ENCODE measurements at regions not wholly inside any gene's neighbourhood (a gene's known extent, or its start where the extent isn't known, plus 50 kb on each side); places are given as distances from the start of the nearest gene placed in this dataset.

- POLR2A ChIA-PET = no interaction called here
- intact Hi-C loops (cut with micrococcal nuclease; ENCODE audit: unreplicated experiment) = no loop called here
- H3K4me3 ChIP-seq (ENCODE audit: low read depth in 2 of 2, low read length in 2 of 2) = no peak overlapping the region
- no peaks in the 10 kb centered on the region for H3K27me3 ChIP-seq (ENCODE audit: control insufficient read depth, insufficient read depth, low read length)
- DNase-seq (ENCODE audit: low read depth, low spot score) (no peak), ATAC-seq (no peak)
- CTCF ChIA-PET = interaction anchor here (0.6 kb wide), 1 partner anchor 1157 kb away, joined by 4 read pairs; no protein-coding TSS in a partner anchor
- no peak for TF ChIP-seq POLR2AphosphoS5 (IDR thresholded peaks at IDR 0.05; ENCODE audit: low read depth, low read length)
- TF ChIP-seq REST (IDR thresholded peaks at IDR 0.05; ENCODE audit: insufficient read depth in 1 of 2, low read depth in 2 of 2, low read length in 1 of 2) = no peak
- TF ChIP-seq TCF7L2 (IDR thresholded peaks at IDR 0.05; ENCODE audit: low read depth, low read length) = no peak
- no peak for TF ChIP-seq SIN3A (IDR thresholded peaks at IDR 0.05; ENCODE audit: borderline replicate concordance, insufficient read depth, low read depth, low read length)
- no peak for TF ChIP-seq CTCF (IDR thresholded peaks at IDR 0.05)
- no peaks in the 10 kb centered on the region for H3K36me3 ChIP-seq (ENCODE audit: control insufficient read depth, insufficient read depth, low read length)
- H3K27ac ChIP-seq (ENCODE audit: low read length) = no peak overlapping the region
- no peaks in the 10 kb centered on the region for H3K9me3 ChIP-seq (ENCODE audit: control insufficient read depth, insufficient read depth, low read depth, low read length)
- BruUV-seq (replicated peaks) = no TSS peak
- no peaks in the 10 kb centered on the region for H3K4me1 ChIP-seq (ENCODE audit: control insufficient read depth, insufficient read depth, low read length)
- in situ Hi-C loops (cut with HindIII; ENCODE audit: low pct_unique_long_range_greater_than_20kb, low sequenced_read_pairs) = no loop called here
These were observed 198.5 kb downstream of the BLID start for GRCh38 chr11:121917482-121917881.

GRCh38 chr11:121914508-121915059, 201.4 kb downstream of the BLID start:
- H3K4me3 ChIP-seq (ENCODE audit: low read depth in 2 of 2, low read length in 2 of 2) = no peak overlapping the region
- no peaks in the 10 kb centered on the region for H3K9me3 ChIP-seq (ENCODE audit: control insufficient read depth, insufficient read depth, low read depth, low read length)
- H3K36me3 ChIP-seq (ENCODE audit: control insufficient read depth, insufficient read depth, low read length) = no peaks in the 10 kb centered on the region
- TF ChIP-seq POLR2AphosphoS5 (IDR thresholded peaks at IDR 0.05; ENCODE audit: low read depth, low read length) = no peak
- TF ChIP-seq TCF7L2 (IDR thresholded peaks at IDR 0.05; ENCODE audit: low read depth, low read length) = no peak
- TF ChIP-seq CTCF (IDR thresholded peaks at IDR 0.05) = no peak
- TF ChIP-seq REST (IDR thresholded peaks at IDR 0.05; ENCODE audit: insufficient read depth in 1 of 2, low read depth in 2 of 2, low read length in 1 of 2) = no peak
- no peak for TF ChIP-seq SIN3A (IDR thresholded peaks at IDR 0.05; ENCODE audit: borderline replicate concordance, insufficient read depth, low read depth, low read length)
- no peaks in the 10 kb centered on the region for H3K4me1 ChIP-seq (ENCODE audit: control insufficient read depth, insufficient read depth, low read length)
- in situ Hi-C loops (cut with HindIII; ENCODE audit: low pct_unique_long_range_greater_than_20kb, low sequenced_read_pairs) (no loop called here), intact Hi-C loops (cut with micrococcal nuclease; ENCODE audit: unreplicated experiment) (no loop called here)
- no peaks in the 10 kb centered on the region; the same call in 1 of the 2 replicates for H3K27me3 ChIP-seq (ENCODE audit: control insufficient read depth, insufficient read depth, low read length)
- no peak overlapping the region for H3K27ac ChIP-seq (ENCODE audit: low read length)
- ChIA-PET POLR2A (no interaction called here), CTCF (no interaction called here)
- DNase-seq (ENCODE audit: low read depth, low spot score) (no peak), ATAC-seq (no peak)
- no TSS peak for BruUV-seq (replicated peaks)

All from Panc1 (cell line).